ENCODE measurements at regions not wholly inside any gene's neighbourhood (a gene's known extent, or its start where the extent isn't known, plus 50 kb on each side); places are given as distances from the start of the nearest gene placed in this dataset.

GRCh38 chr18:39994498-39994897, 1960.5 kb upstream of the PIK3C3 start:
- TF ChIP-seq, protein P1, sequence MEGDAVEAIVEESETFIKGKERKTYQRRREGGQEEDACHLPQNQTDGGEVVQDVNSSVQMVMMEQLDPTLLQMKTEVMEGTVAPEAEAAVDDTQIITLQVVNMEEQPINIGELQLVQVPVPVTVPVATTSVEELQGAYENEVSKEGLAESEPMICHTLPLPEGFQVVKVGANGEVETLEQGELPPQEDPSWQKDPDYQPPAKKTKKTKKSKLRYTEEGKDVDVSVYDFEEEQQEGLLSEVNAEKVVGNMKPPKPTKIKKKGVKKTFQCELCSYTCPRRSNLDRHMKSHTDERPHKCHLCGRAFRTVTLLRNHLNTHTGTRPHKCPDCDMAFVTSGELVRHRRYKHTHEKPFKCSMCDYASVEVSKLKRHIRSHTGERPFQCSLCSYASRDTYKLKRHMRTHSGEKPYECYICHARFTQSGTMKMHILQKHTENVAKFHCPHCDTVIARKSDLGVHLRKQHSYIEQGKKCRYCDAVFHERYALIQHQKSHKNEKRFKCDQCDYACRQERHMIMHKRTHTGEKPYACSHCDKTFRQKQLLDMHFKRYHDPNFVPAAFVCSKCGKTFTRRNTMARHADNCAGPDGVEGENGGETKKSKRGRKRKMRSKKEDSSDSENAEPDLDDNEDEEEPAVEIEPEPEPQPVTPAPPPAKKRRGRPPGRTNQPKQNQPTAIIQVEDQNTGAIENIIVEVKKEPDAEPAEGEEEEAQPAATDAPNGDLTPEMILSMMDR (IDR thresholded peaks at IDR 0.05) = no peak
- no peaks in the 10 kb centered on the region for H3K36me3 Mint-ChIP-seq
- Histone ChIP-seq H3K4me3 (ENCODE audit: low read length) (no peak overlapping the region), H3K4me1 (ENCODE audit: control insufficient read depth, insufficient read depth, low read length) (no peaks in the 10 kb centered on the region), H3K27me3 (ENCODE audit: control insufficient read depth, insufficient read depth, low read length) (no peaks in the 10 kb centered on the region), H3K9me3 (ENCODE audit: control insufficient read depth, insufficient read depth, low read length) (no peaks in the 10 kb centered on the region), H3K27ac (ENCODE audit: low read length) (no peak overlapping the region), H3K36me3 (ENCODE audit: control insufficient read depth, insufficient read depth, low read length) (no peaks in the 10 kb centered on the region)
- H3K4me3 Mint-ChIP-seq = no peak overlapping the region
- ATAC-seq (no peak), DNase-seq (no peak)
- intact Hi-C loops (cut with micrococcal nuclease) = no loop called here
- no peaks in the 10 kb centered on the region for H3K4me1 Mint-ChIP-seq
- WGBS (ENCODE audit: insufficient coverage) = no CpG with 5 or more reads among the region's 2 CpGs
- no peak overlapping the region for H3K27ac Mint-ChIP-seq
- H3K27me3 Mint-ChIP-seq (ENCODE audit: low read depth in 2 of 2) = no peaks in the 10 kb centered on the region
- peaks cover 9 to 14% of the 10 kb centered on the region in 2 donors for H3K9me3 Mint-ChIP-seq

GRCh38 chr18:39991696-39992265, 1963.3 kb upstream of the PIK3C3 start:
- WGBS (ENCODE audit: insufficient coverage) = 70% methylated on average over 6 of the region's 6 CpGs
- Mint-ChIP-seq H3K4me1 (no peaks in the 10 kb centered on the region), H3K27ac (no peak overlapping the region), H3K27me3 (ENCODE audit: low read depth in 2 of 2) (no peaks in the 10 kb centered on the region), H3K36me3 (no peaks in the 10 kb centered on the region), H3K9me3 (peaks cover 9 to 14% of the 10 kb centered on the region in 2 donors), H3K4me3 (no peak overlapping the region)
- no peaks in the 10 kb centered on the region for H3K27me3 ChIP-seq (ENCODE audit: control insufficient read depth, insufficient read depth, low read length)
- H3K27ac ChIP-seq (ENCODE audit: low read length) = no peak overlapping the region
- H3K4me3 ChIP-seq (ENCODE audit: low read length) = no peak overlapping the region
- no peaks in the 10 kb centered on the region for H3K36me3 ChIP-seq (ENCODE audit: control insufficient read depth, insufficient read depth, low read length)
- DNase-seq (no peak), ATAC-seq (no peak)
- TF ChIP-seq, protein P1 (IDR thresholded peaks at IDR 0.05) = no peak
- H3K9me3 ChIP-seq (ENCODE audit: control insufficient read depth, insufficient read depth, low read length) = no peaks in the 10 kb centered on the region
- intact Hi-C loops (cut with micrococcal nuclease) = no loop called here
- no peaks in the 10 kb centered on the region for H3K4me1 ChIP-seq (ENCODE audit: control insufficient read depth, insufficient read depth, low read length)

GRCh38 chr18:39990540-39990939, 1964.5 kb upstream of the PIK3C3 start:
- no peaks in the 10 kb centered on the region for H3K36me3 Mint-ChIP-seq
- ATAC-seq (no peak), DNase-seq (no peak)
- H3K9me3 Mint-ChIP-seq = peaks cover 9 to 11% of the 10 kb centered on the region in 2 donors
- Histone ChIP-seq H3K9me3 (ENCODE audit: control insufficient read depth, insufficient read depth, low read length) (no peaks in the 10 kb centered on the region), H3K4me3 (ENCODE audit: low read length) (no peak overlapping the region), H3K36me3 (ENCODE audit: control insufficient read depth, insufficient read depth, low read length) (no peaks in the 10 kb centered on the region), H3K27me3 (ENCODE audit: control insufficient read depth, insufficient read depth, low read length) (no peaks in the 10 kb centered on the region), H3K27ac (ENCODE audit: low read length) (no peak overlapping the region), H3K4me1 (ENCODE audit: control insufficient read depth, insufficient read depth, low read length) (no peaks in the 10 kb centered on the region)
- H3K4me3 Mint-ChIP-seq = no peak overlapping the region
- intact Hi-C loops (cut with micrococcal nuclease) = no loop called here
- no peaks in the 10 kb centered on the region for H3K4me1 Mint-ChIP-seq
- no peaks in the 10 kb centered on the region for H3K27me3 Mint-ChIP-seq (ENCODE audit: low read depth in 2 of 2)
- H3K27ac Mint-ChIP-seq = no peak overlapping the region
- TF ChIP-seq, protein P1 (IDR thresholded peaks at IDR 0.05) = no peak

GRCh38 chr18:39976771-39977170, 1978.3 kb upstream of the PIK3C3 start:
- no peaks in the 10 kb centered on the region for H3K9me3 ChIP-seq (ENCODE audit: control insufficient read depth, insufficient read depth, low read length)
- no peak overlapping the region for H3K27ac ChIP-seq (ENCODE audit: low read length)
- Mint-ChIP-seq H3K27me3 (ENCODE audit: low read depth in 2 of 2) (no peaks in the 10 kb centered on the region), H3K9me3 (peaks cover 2 to 5% of the 10 kb centered on the region in 2 donors), H3K4me1 (no peaks in the 10 kb centered on the region), H3K4me3 (no peak overlapping the region), H3K27ac (no peak overlapping the region), H3K36me3 (no peaks in the 10 kb centered on the region)
- TF ChIP-seq, protein P1 (IDR thresholded peaks at IDR 0.05) = no peak
- 88% methylated on average over 9 of the region's 9 CpGs for WGBS (ENCODE audit: insufficient coverage)
- DNase-seq (no peak), ATAC-seq (no peak)
- no peaks in the 10 kb centered on the region for H3K27me3 ChIP-seq (ENCODE audit: control insufficient read depth, insufficient read depth, low read length)
- H3K4me1 ChIP-seq (ENCODE audit: control insufficient read depth, insufficient read depth, low read length) = no peaks in the 10 kb centered on the region
- no peaks in the 10 kb centered on the region for H3K36me3 ChIP-seq (ENCODE audit: control insufficient read depth, insufficient read depth, low read length)
- intact Hi-C loops (cut with micrococcal nuclease) = no loop called here
- H3K4me3 ChIP-seq (ENCODE audit: low read length) = no peak overlapping the region
